ENCODE measurements at regions not wholly inside any gene's neighbourhood (a gene's known extent, or its start where the extent isn't known, plus 50 kb on each side); places are given as distances from the start of the nearest gene placed in this dataset.
A peak's percentile ranks its signal among the peaks of the same experiment; 100 is the strongest.
"Not testable (repeated sequence)": the region's sequence is repeated elsewhere in the genome, so short reads cannot be mapped to it uniquely, and the experiment has no call there.

GRCh38 chr21:14058566-14058965 lies 152.2 kb downstream of the LIPI start:
- DNase-seq (ENCODE audit: low read depth) = no peak

GRCh38 chr21:14057841-14058481 lies 152.8 kb downstream of the LIPI start:
- DNase-seq (ENCODE audit: low read depth) = peak; percentile 72

- no peak for DNase-seq (ENCODE audit: low read depth)
These were observed 153.4 kb downstream of the LIPI start for GRCh38 chr21:14057313-14057712.

- DNase-seq (ENCODE audit: low read depth) = no peak
These were observed 154.0 kb downstream of the LIPI start for GRCh38 chr21:14056771-14057191.

- DNase-seq (ENCODE audit: low read depth) = not testable (repeated sequence)
These were observed 154.8 kb downstream of the LIPI start for GRCh38 chr21:14055746-14056515.

GRCh38 chr21:14054682-14055081 lies 156.1 kb downstream of the LIPI start:
- DNase-seq (ENCODE audit: low read depth) = no peak

- no peak for DNase-seq (ENCODE audit: low read depth)
These were observed 160.6 kb downstream of the LIPI start for GRCh38 chr21:14050121-14050520.

- DNase-seq (ENCODE audit: low read depth) = peak; percentile 61
These were observed 164.4 kb downstream of the LIPI start for GRCh38 chr21:14046401-14046800.

GRCh38 chr21:14040386-14040785 lies 170.4 kb downstream of the LIPI start:
- DNase-seq (ENCODE audit: low read depth) = no peak

- peak; percentile 26 for DNase-seq (ENCODE audit: low read depth)
These were observed 182.1 kb downstream of the LIPI start for GRCh38 chr21:14028619-14029018.

- DNase-seq (ENCODE audit: low read depth) = peak; percentile 92
These were observed 183.4 kb downstream of the LIPI start for GRCh38 chr21:14027235-14027869.

GRCh38 chr21:14020108-14020507 lies 190.6 kb downstream of the LIPI start:
- not testable (repeated sequence) for DNase-seq (ENCODE audit: low read depth)

- not testable (repeated sequence) for DNase-seq (ENCODE audit: low read depth)
These were observed 194.9 kb downstream of the LIPI start for GRCh38 chr21:14015841-14016240.

- DNase-seq (ENCODE audit: low read depth) = not testable (repeated sequence)
These were observed 196.9 kb downstream of the LIPI start for GRCh38 chr21:14013623-14014498.

GRCh38 chr21:14013056-14013603 lies 197.6 kb downstream of the LIPI start:
- no peak for DNase-seq (ENCODE audit: low read depth)

GRCh38 chr21:14012409-14012808 lies 198.3 kb downstream of the LIPI start:
- DNase-seq (ENCODE audit: low read depth) = no peak

- DNase-seq (ENCODE audit: low read depth) = not testable (repeated sequence)
These were observed 199.0 kb downstream of the LIPI start for GRCh38 chr21:14011751-14012150.

- not testable (repeated sequence) for DNase-seq (ENCODE audit: low read depth)
These were observed 199.6 kb downstream of the LIPI start for GRCh38 chr21:14011149-14011548.

- DNase-seq (ENCODE audit: low read depth) = no peak
These were observed 200.0 kb downstream of the LIPI start for GRCh38 chr21:14010729-14011128.

- not testable (repeated sequence) for DNase-seq (ENCODE audit: low read depth)
These were observed 200.8 kb downstream of the LIPI start for GRCh38 chr21:14009990-14010389.

Measured in LHCN-M2 (cell line).